Activated T-helper 2 cell treated with anti-CD3 and anti-CD28 coated beads, Interferon-gamma antibody, Interleukin-2, Interleukin-4, amounts not matched to agents 10 μg/mL and 5 μg/mL and 100 μg/mL, durations not matched to agents 14 hours and 24 hours and 36 hours (primary cell): ENCODE measurements at regions not wholly inside any gene's neighbourhood (a gene's known extent, or its start where the extent isn't known, plus 50 kb on each side); places are given as distances from the start of the nearest gene placed in this dataset.

Source experiments
- DNase-seq: peaks from one replicate; pipeline ENCODE4 v3.0.0; 2021; ENCODE audit warnings: low spot score
- H3K27ac Mint-ChIP-seq: one replicate; pipeline ENCODE4 v1.8.0; 2021; ENCODE audit warnings: mixed read lengths
- H3K27me3 Mint-ChIP-seq: one replicate; pipeline ENCODE4 v1.8.0; 2021; ENCODE audit warnings: low read depth, mixed read lengths
- H3K36me3 Mint-ChIP-seq: one replicate; pipeline ENCODE4 v1.8.0; 2021; ENCODE audit warnings: low read depth, mixed read lengths
- H3K4me1 Mint-ChIP-seq: one replicate; pipeline ENCODE4 v1.8.0; 2021; ENCODE audit warnings: low read depth, mixed read lengths
- H3K4me3 Mint-ChIP-seq: one replicate; pipeline ENCODE4 v1.8.0; 2021; ENCODE audit warnings: low read depth, mild to moderate bottlenecking, moderate library complexity, mixed read lengths
- H3K9me3 Mint-ChIP-seq: one replicate; pipeline ENCODE4 v1.8.0; 2021; ENCODE audit warnings: mixed read lengths
- intact Hi-C: fragments of 100-400 bp; cut with micrococcal nuclease; formaldehyde crosslinking; loops from one replicate; pipeline ENCODE4 v1.15.1; 2023

DNA sequence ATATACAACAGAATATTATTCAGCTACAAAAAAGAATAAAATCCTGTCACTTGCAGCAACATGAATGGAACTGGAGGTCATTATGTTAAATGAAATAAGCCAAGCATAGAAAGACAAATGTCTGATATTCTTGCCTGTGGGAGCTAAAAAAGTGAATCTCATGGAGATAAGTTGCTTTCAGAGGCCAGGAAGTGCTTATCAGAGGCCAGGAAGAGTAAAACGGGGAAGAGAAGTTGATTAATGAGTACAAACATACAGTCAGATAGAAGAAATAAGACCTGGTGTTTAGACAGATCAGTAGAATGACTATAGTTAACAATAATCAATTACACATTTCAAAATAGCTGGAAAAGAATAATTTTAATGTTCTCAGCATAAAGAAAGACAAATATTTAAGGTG lies 54.4 kb upstream of the CPHXL start:
- no peak for DNase-seq
- intact Hi-C loops = no loop called here
- H3K4me1 Mint-ChIP-seq = no peaks in the 10 kb centered on the region
- no peaks in the 10 kb centered on the region for H3K9me3 Mint-ChIP-seq
- H3K27me3 Mint-ChIP-seq = peaks cover 14% of the 10 kb centered on the region
- no peak overlapping the region for H3K27ac Mint-ChIP-seq
- no peaks in the 10 kb centered on the region for H3K36me3 Mint-ChIP-seq
- H3K4me3 Mint-ChIP-seq = no peak overlapping the region

- Mint-ChIP-seq H3K27me3 (peaks cover 14% of the 10 kb centered on the region), H3K36me3 (no peaks in the 10 kb centered on the region), H3K4me1 (no peaks in the 10 kb centered on the region), H3K9me3 (no peaks in the 10 kb centered on the region), H3K27ac (no peak overlapping the region), H3K4me3 (no peak overlapping the region)
- intact Hi-C loops = no loop called here
- no peak for DNase-seq
Measured at GRCh38 chr16:75781683-75782343, 55.5 kb upstream of the CPHXL start.

- Mint-ChIP-seq H3K9me3 (no peaks in the 10 kb centered on the region), H3K4me1 (no peaks in the 10 kb centered on the region), H3K4me3 (no peak overlapping the region), H3K27ac (no peak overlapping the region), H3K36me3 (no peaks in the 10 kb centered on the region), H3K27me3 (peaks cover 5% of the 10 kb centered on the region)
- no peak for DNase-seq
- intact Hi-C loops = loop anchor here (5.0 kb wide), 1 partner anchor 865 kb away; no protein-coding TSS in a partner anchor
Measured at GRCh38 chr16:75787440-75787839, 61.1 kb upstream of the CPHXL start.

DNA sequence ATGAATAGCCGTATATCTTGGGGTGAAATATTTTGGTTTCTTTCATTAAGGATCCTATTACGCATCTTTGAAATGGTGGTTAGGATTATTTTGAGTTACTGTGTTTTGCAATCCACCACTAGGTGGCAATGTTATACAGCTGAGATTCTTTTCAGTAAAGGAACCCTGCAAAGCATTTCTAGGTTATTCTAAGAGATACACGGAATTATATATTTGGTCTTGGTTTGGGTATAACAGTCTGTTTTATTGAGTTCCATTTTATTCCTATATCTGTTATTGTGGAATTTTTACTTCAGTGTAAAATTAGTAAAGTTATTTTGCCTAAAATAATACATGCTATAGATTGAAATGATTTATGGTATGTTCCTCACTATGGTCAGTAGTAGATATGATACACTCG lies 62.9 kb upstream of the CPHXL start:
- DNase-seq = no peak
- Mint-ChIP-seq H3K4me3 (no peak overlapping the region), H3K9me3 (no peaks in the 10 kb centered on the region), H3K4me1 (no peaks in the 10 kb centered on the region), H3K27ac (no peak overlapping the region), H3K27me3 (no peaks in the 10 kb centered on the region), H3K36me3 (no peaks in the 10 kb centered on the region)
- intact Hi-C loops = loop anchor here (1.0 to 5.0 kb wide), 2 partner anchors 863 to 1382 kb away; no protein-coding TSS in a partner anchor

DNA sequence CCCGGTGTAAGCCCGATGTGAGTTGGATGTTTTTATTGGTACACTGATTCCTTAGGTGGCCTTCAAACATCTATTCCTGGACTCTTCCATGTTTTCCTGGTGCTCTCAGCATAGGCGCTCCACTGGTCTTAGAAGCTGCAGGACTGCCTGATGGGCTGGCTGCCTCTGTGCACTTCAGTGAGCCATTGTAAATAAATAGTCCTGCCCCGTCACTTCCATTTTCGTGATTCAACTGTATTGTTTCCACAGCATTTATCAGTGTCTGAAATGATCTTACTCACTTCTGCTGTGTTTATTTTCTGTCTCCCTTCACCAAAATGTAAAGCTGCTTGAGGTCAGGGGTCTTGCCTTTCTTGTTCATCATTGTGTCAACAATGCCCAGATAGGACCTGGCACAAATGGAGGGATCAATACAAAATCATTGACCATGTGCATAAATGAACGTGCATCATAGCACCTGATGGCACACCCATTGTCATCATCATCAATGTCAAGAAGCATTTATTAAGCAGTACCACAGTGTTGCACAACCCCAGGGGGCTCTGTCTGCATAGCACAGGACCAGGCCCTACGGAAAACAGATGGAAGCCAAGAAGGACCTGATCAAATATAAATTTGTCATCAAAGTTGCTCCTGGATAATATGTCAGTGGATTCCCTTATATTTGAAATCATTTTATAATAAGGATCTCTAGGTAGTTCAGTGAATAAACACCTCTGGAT lies 66.6 kb upstream of the CPHXL start:
- intact Hi-C loops = no loop called here
- Mint-ChIP-seq H3K9me3 (no peaks in the 10 kb centered on the region), H3K4me3 (no peak overlapping the region), H3K36me3 (no peaks in the 10 kb centered on the region), H3K27me3 (no peaks in the 10 kb centered on the region), H3K27ac (no peak overlapping the region), H3K4me1 (no peaks in the 10 kb centered on the region)
- DNase-seq = no peak

GRCh38 chr16:75793641-75794040 lies 67.4 kb upstream of the CPHXL start:
- Mint-ChIP-seq H3K27me3 (no peaks in the 10 kb centered on the region), H3K4me3 (no peak overlapping the region)

GRCh38 chr16:75794426-75794825 lies 68.1 kb upstream of the CPHXL start:
- no peaks in the 10 kb centered on the region for H3K36me3 Mint-ChIP-seq
- H3K4me1 Mint-ChIP-seq = no peaks in the 10 kb centered on the region
- H3K9me3 Mint-ChIP-seq = no peaks in the 10 kb centered on the region
- H3K27me3 Mint-ChIP-seq = no peaks in the 10 kb centered on the region
- no peak for DNase-seq
- H3K4me3 Mint-ChIP-seq = no peak overlapping the region
- intact Hi-C loops = no loop called here
- no peak overlapping the region for H3K27ac Mint-ChIP-seq

More at GRCh38 chr16:75793641-75794040, 67.4 kb upstream of the CPHXL start:
- no peaks in the 10 kb centered on the region for H3K36me3 Mint-ChIP-seq
- no peaks in the 10 kb centered on the region for H3K9me3 Mint-ChIP-seq
- no peaks in the 10 kb centered on the region for H3K4me1 Mint-ChIP-seq
- intact Hi-C loops = no loop called here
- DNase-seq = no peak
- H3K27ac Mint-ChIP-seq = no peak overlapping the region

DNA sequence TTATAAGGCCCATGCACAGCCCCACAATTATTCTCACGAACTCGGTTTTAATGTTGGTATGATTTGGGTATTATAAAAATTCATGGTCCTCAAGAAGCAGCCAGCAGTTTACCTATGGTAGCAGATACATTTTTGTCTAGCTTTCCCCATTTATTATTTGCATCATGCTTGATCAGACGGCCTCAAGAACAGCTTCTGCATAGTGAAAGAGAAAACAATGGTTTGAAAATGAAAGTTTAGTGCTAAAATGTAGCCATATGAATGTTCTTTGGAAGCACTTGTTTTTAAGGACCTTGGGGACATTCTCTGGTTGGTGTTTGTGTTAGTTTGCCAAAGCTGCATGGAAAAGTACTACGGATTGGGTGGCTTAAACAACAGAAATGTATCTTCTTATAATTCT lies 72.4 kb upstream of the CPHXL start:
- intact Hi-C loops = no loop called here
- H3K27me3 Mint-ChIP-seq = no peaks in the 10 kb centered on the region
- H3K4me3 Mint-ChIP-seq = no peak overlapping the region
- no peaks in the 10 kb centered on the region for H3K9me3 Mint-ChIP-seq
- no peaks in the 10 kb centered on the region for H3K36me3 Mint-ChIP-seq
- no peaks in the 10 kb centered on the region for H3K4me1 Mint-ChIP-seq
- no peak overlapping the region for H3K27ac Mint-ChIP-seq
- DNase-seq = no peak

DNA sequence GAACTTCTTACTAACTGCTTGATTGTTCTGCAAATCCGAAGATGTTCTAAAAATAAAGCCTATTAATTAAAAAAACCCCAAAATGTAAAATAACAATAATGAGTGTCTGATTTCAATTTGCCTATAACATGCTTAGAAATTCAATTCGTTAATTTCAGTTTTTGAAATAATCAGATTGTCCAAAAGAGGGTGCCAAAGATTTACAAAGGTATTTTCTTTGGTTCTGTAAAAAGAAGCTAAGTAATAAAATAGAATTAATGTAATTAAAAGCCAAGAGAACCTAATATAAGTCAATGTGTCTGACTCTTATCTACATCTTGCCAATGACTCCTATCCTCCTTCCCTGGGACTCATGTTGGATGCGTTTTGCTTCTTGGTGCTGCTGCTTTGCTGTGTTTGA lies 75.0 kb upstream of the CPHXL start:
- H3K36me3 Mint-ChIP-seq = no peaks in the 10 kb centered on the region

GRCh38 chr16:75803753-75804152 lies 77.5 kb upstream of the CPHXL start:
- H3K27me3 Mint-ChIP-seq = no peaks in the 10 kb centered on the region
- no peaks in the 10 kb centered on the region for H3K36me3 Mint-ChIP-seq
- no peak for DNase-seq
- H3K27ac Mint-ChIP-seq = no peak overlapping the region
- no peaks in the 10 kb centered on the region for H3K4me1 Mint-ChIP-seq
- H3K4me3 Mint-ChIP-seq = no peak overlapping the region
- no peaks in the 10 kb centered on the region for H3K9me3 Mint-ChIP-seq
- intact Hi-C loops = no loop called here

More for the DNA sequence above, 75.0 kb upstream of the CPHXL start:
- Mint-ChIP-seq H3K27ac (no peak overlapping the region), H3K4me1 (no peaks in the 10 kb centered on the region), H3K4me3 (no peak overlapping the region), H3K9me3 (no peaks in the 10 kb centered on the region), H3K27me3 (no peaks in the 10 kb centered on the region)
- no peak for DNase-seq
- intact Hi-C loops = no loop called here

- Mint-ChIP-seq H3K4me1 (no peaks in the 10 kb centered on the region), H3K4me3 (no peak overlapping the region), H3K9me3 (no peaks in the 10 kb centered on the region), H3K27me3 (no peaks in the 10 kb centered on the region), H3K36me3 (no peaks in the 10 kb centered on the region), H3K27ac (no peak overlapping the region)
- DNase-seq = no peak
- intact Hi-C loops = no loop called here
Measured at GRCh38 chr16:75804368-75804767, 78.1 kb upstream of the CPHXL start.

DNA sequence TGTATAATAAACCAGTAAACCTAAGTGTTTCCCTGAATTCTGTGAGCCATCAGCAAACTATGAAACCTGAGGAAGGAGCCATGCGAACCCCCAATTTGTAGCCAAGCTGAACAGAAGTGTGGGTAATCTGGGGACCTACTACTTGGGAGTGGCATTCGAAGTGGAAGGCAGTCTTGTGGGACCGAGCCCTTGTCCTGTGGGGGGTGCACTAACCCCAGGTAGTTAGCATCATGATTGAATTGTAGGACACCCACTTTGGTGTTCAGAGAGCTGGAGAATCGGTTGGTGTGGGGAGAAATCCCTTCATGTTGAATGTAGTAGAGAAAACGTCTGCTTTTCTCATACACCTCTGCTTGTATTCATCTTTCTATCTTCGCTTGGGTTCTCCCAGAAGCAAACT lies 79.7 kb upstream of the CPHXL start:
- intact Hi-C loops = no loop called here
- Mint-ChIP-seq H3K9me3 (no peaks in the 10 kb centered on the region), H3K4me1 (no peaks in the 10 kb centered on the region), H3K36me3 (no peaks in the 10 kb centered on the region), H3K27me3 (no peaks in the 10 kb centered on the region), H3K27ac (no peak overlapping the region), H3K4me3 (no peak overlapping the region)
- no peak for DNase-seq

GRCh38 chr16:75806487-75806886 lies 80.2 kb upstream of the CPHXL start:
- H3K4me3 Mint-ChIP-seq = no peak overlapping the region
- no peaks in the 10 kb centered on the region for H3K9me3 Mint-ChIP-seq
- no peak for DNase-seq
- no peaks in the 10 kb centered on the region for H3K36me3 Mint-ChIP-seq
- no peaks in the 10 kb centered on the region for H3K4me1 Mint-ChIP-seq
- intact Hi-C loops = no loop called here
- H3K27me3 Mint-ChIP-seq = no peaks in the 10 kb centered on the region
- H3K27ac Mint-ChIP-seq = no peak overlapping the region
